Loucy (cell line): ENCODE measurements at regions not wholly inside any gene's neighbourhood (a gene's known extent, or its start where the extent isn't known, plus 50 kb on each side); places are given as distances from the start of the nearest gene placed in this dataset.

Source experiments
- H2AFZ ChIP-seq: fragments of 200-600 bp; sonication (generic); 2 replicates; pipeline ENCODE4 v1.6.0; 2016; ENCODE audit warnings: antibody characterized with exemption, mild to moderate bottlenecking, low read length, moderate library complexity
- H3F3A ChIP-seq: fragments of 200-600 bp; 2 replicates; pipeline ENCODE4 v1.6.0; 2016; ENCODE audit warnings: antibody characterized with exemption, low read depth, mild to moderate bottlenecking
- H3K27me3 ChIP-seq: fragments of 200-600 bp; sonication (generic); 2 replicates; pipeline ENCODE4 v1.6.1; 2014; ENCODE audit warnings: low read length, mild to moderate bottlenecking; ENCODE audit not compliant: insufficient read depth, poor library complexity, severe bottlenecking
- H3K36me3 ChIP-seq: fragments of 200-600 bp; sonication (generic); 2 replicates; pipeline ENCODE4 v1.6.1; 2016; ENCODE audit warnings: low read length; ENCODE audit not compliant: insufficient read depth
- H3K4me1 ChIP-seq: fragments of 200-600 bp; sonication (generic); 2 replicates; pipeline ENCODE4 v1.5.1; 2014; ENCODE audit warnings: low read length, mild to moderate bottlenecking; ENCODE audit not compliant: insufficient read depth, poor library complexity, severe bottlenecking
- H3K4me2 ChIP-seq: fragments of 200-600 bp; sonication (generic); 2 replicates; pipeline ENCODE4 v1.6.0; 2014; ENCODE audit warnings: antibody characterized with exemption, low read length, low read depth, mild to moderate bottlenecking; ENCODE audit not compliant: poor library complexity, severe bottlenecking
- H3K4me3 ChIP-seq: fragments of 200-600 bp; sonication (generic); 2 replicates; pipeline ENCODE4 v1.5.1; 2014; ENCODE audit warnings: low read length, mild to moderate bottlenecking, mixed read lengths; ENCODE audit not compliant: poor library complexity, severe bottlenecking
- H3K79me2 ChIP-seq: fragments of 200-600 bp; sonication (generic); 2 replicates; pipeline ENCODE4 v1.6.1; 2014; ENCODE audit warnings: low read length; ENCODE audit not compliant: insufficient read depth
- H3K9ac ChIP-seq: fragments of 200-600 bp; sonication (generic); 2 replicates; pipeline ENCODE4 v1.6.0; 2014; ENCODE audit warnings: mild to moderate bottlenecking, low read depth, low read length, moderate library complexity; ENCODE audit not compliant: poor library complexity, severe bottlenecking
- H3K9me2 ChIP-seq: fragments of 200-600 bp; sonication (generic); replicated peaks from 2 replicates; pipeline ENCODE4 v1.6.1; 2016; ENCODE audit warnings: low read depth, low read length, mixed read lengths
- H3K9me3 ChIP-seq: fragments of 200-600 bp; sonication (generic); 2 replicates; pipeline ENCODE4 v1.6.1; 2014; ENCODE audit warnings: mild to moderate bottlenecking, antibody characterized with exemption, low read length, low read depth; ENCODE audit not compliant: insufficient read depth
- H4K20me1 ChIP-seq: fragments of 200-600 bp; sonication (generic); 2 replicates; pipeline ENCODE4 v1.6.0; 2014; ENCODE audit warnings: antibody characterized with exemption, low read length, mild to moderate bottlenecking; ENCODE audit not compliant: insufficient read depth, poor library complexity, severe bottlenecking
- CTCF ChIP-seq: fragments of 200-600 bp; sonication (generic); conservative IDR thresholded peaks from 2 replicates; pipeline ENCODE4 v1.5.1; 2014; ENCODE audit warnings: mild to moderate bottlenecking, antibody characterized with exemption, low read length
- EZH2phosphoT487 ChIP-seq: fragments of 200-600 bp; IDR thresholded peaks from 2 replicates; pipeline ENCODE4 v1.6.1; 2018; ENCODE audit warnings: antibody characterized with exemption, mild to moderate bottlenecking, moderate library complexity, borderline replicate concordance

- TF ChIP-seq CTCF, result no peak
- no peak for TF ChIP-seq EZH2phosphoT487
- Histone ChIP-seq H2AFZ (no peak overlapping the region), H3K9me2 (no peaks in the 10 kb centered on the region), H3K9ac (no peak overlapping the region), H3K79me2 (no peaks in the 10 kb centered on the region), H3K9me3 (no peaks in the 10 kb centered on the region), H3F3A (no peaks in the 10 kb centered on the region), H4K20me1 (no peaks in the 10 kb centered on the region), H3K4me2 (no peak overlapping the region), H3K4me1 (no peaks in the 10 kb centered on the region), H3K4me3 (no peak overlapping the region), H3K36me3 (no peaks in the 10 kb centered on the region), H3K27me3 (no peaks in the 10 kb centered on the region)
These were observed 133.1 kb upstream of the POU5F2 start for GRCh38 chr5:93874491-93874890.

- no peaks in the 10 kb centered on the region for H3F3A ChIP-seq
- H3K9ac ChIP-seq, result no peak overlapping the region
- no peaks in the 10 kb centered on the region for H3K4me1 ChIP-seq
- no peaks in the 10 kb centered on the region for H4K20me1 ChIP-seq
- H3K27me3 ChIP-seq, result no peaks in the 10 kb centered on the region
- H3K36me3 ChIP-seq, result no peaks in the 10 kb centered on the region
- no peak for TF ChIP-seq EZH2phosphoT487
- TF ChIP-seq CTCF, result no peak
- no peak overlapping the region for H3K4me2 ChIP-seq
- no peak overlapping the region for H3K4me3 ChIP-seq
- H3K9me2 ChIP-seq, result no peaks in the 10 kb centered on the region
- no peak overlapping the region for H2AFZ ChIP-seq
- H3K9me3 ChIP-seq, result no peaks in the 10 kb centered on the region
- H3K79me2 ChIP-seq, result no peaks in the 10 kb centered on the region
These were observed 132.7 kb upstream of the POU5F2 start for GRCh38 chr5:93874080-93874479.

GRCh38 chr5:93873211-93873736 is 131.9 kb upstream of the POU5F2 start:
- no peaks in the 10 kb centered on the region for H4K20me1 ChIP-seq
- no peak overlapping the region for H3K4me2 ChIP-seq
- TF ChIP-seq CTCF, result no peak
- no peaks in the 10 kb centered on the region for H3K9me2 ChIP-seq
- H3K36me3 ChIP-seq, result no peaks in the 10 kb centered on the region
- H3F3A ChIP-seq, result no peaks in the 10 kb centered on the region
- H3K9me3 ChIP-seq, result no peaks in the 10 kb centered on the region
- no peak overlapping the region for H2AFZ ChIP-seq
- no peak overlapping the region for H3K9ac ChIP-seq
- no peak overlapping the region for H3K4me3 ChIP-seq
- H3K4me1 ChIP-seq, result no peaks in the 10 kb centered on the region
- no peaks in the 10 kb centered on the region for H3K79me2 ChIP-seq
- H3K27me3 ChIP-seq, result no peaks in the 10 kb centered on the region
